HUES6 (cell line): ENCODE measurements at regions not wholly inside any gene's neighbourhood (a gene's known extent, or its start where the extent isn't known, plus 50 kb on each side); places are given as distances from the start of the nearest gene placed in this dataset.

Source experiments
- H3K27ac ChIP-seq: 2 replicates; pipeline ENCODE4 v1.7.0; 2013; ENCODE audit warnings: low read depth, mild to moderate bottlenecking, low read length, inconsistent platforms
- H3K27me3 ChIP-seq: 2 replicates; pipeline ENCODE4 v1.6.1; 2013; ENCODE audit warnings: low read length; ENCODE audit not compliant: control insufficient read depth, insufficient read depth
- H3K36me3 ChIP-seq: 2 replicates; pipeline ENCODE4 v1.6.1; 2013; ENCODE audit warnings: low read length; ENCODE audit not compliant: control insufficient read depth, insufficient read depth
- H3K4me1 ChIP-seq: 2 replicates; pipeline ENCODE4 v1.6.1; 2013; ENCODE audit warnings: low read length; ENCODE audit not compliant: control insufficient read depth, insufficient read depth
- H3K4me3 ChIP-seq: 2 replicates; pipeline ENCODE4 v1.5.1; 2013; ENCODE audit warnings: low read depth, low read length
- H3K9ac ChIP-seq: one replicate; pipeline ENCODE4 v1.6.1; 2013; ENCODE audit warnings: mild to moderate bottlenecking, low read length
- H3K9me3 ChIP-seq: 2 replicates; pipeline ENCODE4 v1.6.1; 2013; ENCODE audit warnings: low read depth, low read length; ENCODE audit not compliant: control insufficient read depth, insufficient read depth

DNA sequence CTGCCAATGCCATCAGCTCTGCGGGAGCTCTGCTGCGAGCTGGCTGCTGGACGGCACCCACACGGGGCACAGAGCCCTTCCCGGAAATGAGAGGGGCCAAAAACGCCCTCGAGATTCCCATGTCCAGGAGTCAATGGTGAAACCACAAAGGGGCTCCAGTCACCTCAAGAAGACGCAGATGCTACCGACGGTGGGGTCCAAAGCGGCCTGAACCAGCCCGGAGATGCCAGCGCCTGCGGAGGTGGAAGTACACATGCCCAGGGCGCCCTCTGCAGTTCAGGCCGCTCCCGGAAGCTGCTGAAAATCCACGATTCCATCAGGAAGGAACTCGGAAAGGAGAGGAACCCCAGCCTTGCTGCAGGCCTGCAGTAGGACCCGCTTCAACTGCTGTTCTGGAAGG lies 82.4 kb upstream of the SELENOP start:
- Histone ChIP-seq H3K9ac (no peak overlapping the region), H3K9me3 (no peaks in the 10 kb centered on the region), H3K4me3 (no peak overlapping the region), H3K36me3 (no peaks in the 10 kb centered on the region), H3K27ac (no peak overlapping the region), H3K27me3 (no peaks in the 10 kb centered on the region), H3K4me1 (no peaks in the 10 kb centered on the region)

DNA sequence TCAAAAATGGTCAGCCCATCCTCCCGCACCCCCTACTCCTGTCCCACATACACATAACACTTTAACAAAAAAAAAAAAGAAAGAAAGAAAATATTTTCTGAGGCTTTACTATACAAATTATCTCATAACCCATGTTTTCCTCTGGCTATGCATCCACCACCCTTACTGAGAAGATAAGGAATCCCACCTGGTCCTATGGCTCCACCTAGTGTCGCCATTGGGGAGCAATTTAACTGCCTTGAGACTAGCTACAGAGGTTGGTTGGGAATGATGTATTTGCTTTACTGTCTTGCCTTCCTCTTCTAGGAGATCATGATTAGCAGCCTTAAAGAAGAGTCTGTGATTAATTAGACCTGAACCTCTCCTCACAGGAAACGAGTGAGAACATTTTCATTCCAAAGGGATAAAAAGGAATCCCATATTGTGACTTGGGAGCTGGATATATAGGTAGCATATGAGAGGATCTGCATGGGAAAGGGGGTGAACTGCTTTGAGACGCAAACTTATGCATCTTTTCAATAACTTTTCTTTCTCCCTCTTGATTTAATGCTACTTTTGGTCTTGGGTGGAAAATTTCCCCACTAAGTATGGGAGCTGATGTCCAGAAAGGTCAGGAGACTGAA lies 77.7 kb upstream of the SELENOP start:
- no peaks in the 10 kb centered on the region for H3K27me3 ChIP-seq
- no peaks in the 10 kb centered on the region for H3K9me3 ChIP-seq

DNA sequence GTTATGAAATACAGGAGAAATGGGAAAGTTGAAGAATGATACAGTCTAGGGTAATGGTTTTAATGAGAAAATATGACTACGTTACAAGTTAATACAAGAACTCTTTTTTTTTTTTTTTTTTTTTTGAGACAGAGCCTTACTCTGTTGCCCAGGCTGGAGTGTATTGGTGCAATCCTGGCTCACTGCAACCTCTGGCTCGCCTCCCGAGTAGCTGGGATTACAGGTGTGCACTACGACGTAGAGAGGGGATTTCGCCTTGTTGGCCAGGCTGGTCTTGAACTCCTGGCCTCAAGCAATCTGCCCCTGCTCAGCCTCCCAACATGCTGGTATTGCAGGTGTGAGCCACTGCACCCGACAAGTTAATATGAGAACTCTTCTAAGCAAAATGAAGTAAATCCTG lies 77.1 kb upstream of the SELENOP start:
- Histone ChIP-seq H3K4me1 (no peaks in the 10 kb centered on the region), H3K27ac (no peak overlapping the region), H3K9ac (no peak overlapping the region), H3K27me3 (no peaks in the 10 kb centered on the region), H3K4me3 (no peak overlapping the region), H3K36me3 (no peaks in the 10 kb centered on the region), H3K9me3 (no peaks in the 10 kb centered on the region)

More for the DNA sequence above, 77.7 kb upstream of the SELENOP start:
- Histone ChIP-seq H3K27ac (no peak overlapping the region), H3K9ac (no peak overlapping the region), H3K4me1 (no peaks in the 10 kb centered on the region), H3K36me3 (no peaks in the 10 kb centered on the region), H3K4me3 (no peak overlapping the region)

DNA sequence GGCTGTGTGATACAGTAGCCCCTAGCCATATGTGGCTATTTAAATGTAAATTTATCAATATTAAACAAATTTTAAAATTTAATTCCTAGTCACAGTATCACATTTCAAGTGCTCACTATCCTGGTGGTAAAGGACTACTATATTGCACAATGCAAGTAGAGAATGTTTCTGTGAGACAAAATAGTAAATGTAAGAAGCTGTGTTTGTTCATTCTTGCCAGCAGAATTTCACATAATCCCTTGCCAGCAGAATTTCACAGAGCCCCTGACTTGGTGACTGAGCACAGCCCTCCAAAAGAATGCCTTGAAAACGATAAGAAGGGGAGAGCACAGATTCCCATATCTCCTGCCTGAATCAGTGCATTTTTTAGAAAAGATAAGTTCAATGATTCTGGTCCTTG lies 75.9 kb upstream of the SELENOP start:
- Histone ChIP-seq H3K27ac (no peak overlapping the region), H3K27me3 (no peaks in the 10 kb centered on the region), H3K36me3 (no peaks in the 10 kb centered on the region), H3K4me1 (no peaks in the 10 kb centered on the region), H3K4me3 (no peak overlapping the region), H3K9ac (no peak overlapping the region), H3K9me3 (no peaks in the 10 kb centered on the region)

DNA sequence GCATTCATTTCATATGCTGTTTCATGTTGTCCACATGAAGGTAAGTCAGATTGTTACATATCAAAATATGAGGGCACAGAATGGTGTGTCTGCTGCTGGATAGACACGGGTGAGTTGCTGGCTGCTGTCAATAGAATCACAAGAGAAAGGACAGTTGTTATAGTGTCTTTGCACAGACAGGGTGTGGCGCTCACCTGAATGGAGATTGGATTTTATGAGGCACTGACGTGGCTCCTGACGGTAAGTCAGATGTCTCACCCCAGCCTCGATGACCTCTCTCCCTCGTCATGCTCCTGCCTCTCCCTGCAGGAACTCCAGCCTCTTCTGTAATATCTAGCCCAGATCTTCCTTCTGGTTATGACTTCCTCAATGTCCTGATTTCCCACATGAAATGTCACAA lies 75.4 kb upstream of the SELENOP start:
- Histone ChIP-seq H3K9ac (no peak overlapping the region), H3K4me3 (no peak overlapping the region), H3K9me3 (no peaks in the 10 kb centered on the region), H3K36me3 (no peaks in the 10 kb centered on the region), H3K27ac (no peak overlapping the region), H3K4me1 (no peaks in the 10 kb centered on the region), H3K27me3 (no peaks in the 10 kb centered on the region)

DNA sequence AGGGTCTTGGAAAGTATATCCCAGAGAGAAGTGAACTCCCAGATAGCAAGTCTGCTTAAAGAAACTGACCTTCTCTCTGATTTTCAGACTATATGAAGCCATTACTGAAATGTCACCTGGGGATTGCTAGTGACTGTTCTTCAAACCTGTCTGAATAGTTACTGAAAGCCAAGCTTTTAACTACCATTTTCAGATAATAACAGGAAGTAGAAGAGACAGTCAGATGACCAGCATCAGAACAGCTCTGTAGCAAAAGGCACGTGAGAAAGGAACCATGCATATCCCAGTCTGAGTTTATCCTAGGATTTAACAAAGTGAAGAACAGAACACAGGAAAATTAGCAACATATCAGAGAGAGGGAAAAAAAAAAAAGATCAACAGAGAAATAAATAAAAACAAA lies 74.9 kb upstream of the SELENOP start:
- Histone ChIP-seq H3K9me3 (no peaks in the 10 kb centered on the region), H3K4me1 (no peaks in the 10 kb centered on the region), H3K4me3 (no peak overlapping the region), H3K9ac (no peak overlapping the region), H3K27me3 (no peaks in the 10 kb centered on the region), H3K27ac (no peak overlapping the region), H3K36me3 (no peaks in the 10 kb centered on the region)

DNA sequence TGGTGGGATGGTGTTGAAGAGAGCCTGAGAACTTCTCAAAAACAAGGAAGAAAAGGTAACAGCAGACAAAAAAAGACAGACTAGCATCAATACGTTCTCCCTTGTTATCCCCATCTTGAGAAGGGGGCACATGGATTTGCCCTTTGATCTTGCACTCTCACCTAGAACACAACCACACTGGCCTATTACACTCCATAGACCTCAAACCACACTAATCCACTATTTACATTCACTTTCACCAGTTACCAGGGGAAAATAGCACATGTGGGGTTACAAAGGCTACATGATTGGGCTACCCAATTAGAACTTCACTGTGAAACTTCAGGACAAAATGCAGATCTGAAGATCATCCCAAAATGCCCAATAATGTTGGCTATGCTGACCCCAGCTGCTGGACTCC lies 72.6 kb upstream of the SELENOP start:
- H3K4me1 ChIP-seq: no peaks in the 10 kb centered on the region
- H3K9ac ChIP-seq: no peak overlapping the region
- no peaks in the 10 kb centered on the region for H3K9me3 ChIP-seq
- H3K4me3 ChIP-seq: no peak overlapping the region
- no peak overlapping the region for H3K27ac ChIP-seq
- no peaks in the 10 kb centered on the region for H3K36me3 ChIP-seq
- no peaks in the 10 kb centered on the region for H3K27me3 ChIP-seq

DNA sequence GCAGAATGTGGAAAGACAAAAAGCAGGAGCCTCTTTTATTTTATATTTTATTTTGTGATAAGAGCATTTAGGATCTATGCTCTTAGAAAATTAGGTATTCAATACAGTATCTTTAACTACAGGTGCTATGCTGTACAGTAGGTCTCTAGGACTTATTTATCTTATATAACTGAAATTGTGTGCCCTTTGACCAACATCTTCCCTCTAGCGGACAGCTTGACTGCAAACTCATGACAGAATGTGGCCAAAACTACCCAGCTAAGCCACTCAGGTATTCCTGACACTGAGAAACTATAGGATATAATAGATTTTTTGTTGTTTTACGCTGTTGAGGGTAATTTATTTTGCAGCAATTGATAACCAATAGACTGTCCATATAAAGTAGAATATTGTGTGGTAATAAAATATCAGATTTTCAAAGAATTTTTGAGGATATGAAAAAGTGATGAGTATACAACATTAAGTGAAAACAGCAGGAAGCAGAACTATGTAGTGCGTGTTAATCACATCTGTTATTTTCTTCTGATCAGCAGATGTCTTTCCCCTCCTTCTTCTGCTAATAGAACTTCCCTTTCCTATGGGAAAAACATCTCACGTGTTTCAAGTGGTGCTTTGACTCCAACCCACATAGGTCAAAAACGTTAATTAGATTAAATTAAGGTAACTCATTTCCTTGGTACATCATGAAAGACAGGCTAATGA lies 69.9 kb upstream of the SELENOP start:
- Histone ChIP-seq H3K4me3 (no peak overlapping the region), H3K27me3 (no peaks in the 10 kb centered on the region), H3K9me3 (no peaks in the 10 kb centered on the region), H3K27ac (no peak overlapping the region), H3K9ac (no peak overlapping the region), H3K36me3 (no peaks in the 10 kb centered on the region), H3K4me1 (no peaks in the 10 kb centered on the region)

DNA sequence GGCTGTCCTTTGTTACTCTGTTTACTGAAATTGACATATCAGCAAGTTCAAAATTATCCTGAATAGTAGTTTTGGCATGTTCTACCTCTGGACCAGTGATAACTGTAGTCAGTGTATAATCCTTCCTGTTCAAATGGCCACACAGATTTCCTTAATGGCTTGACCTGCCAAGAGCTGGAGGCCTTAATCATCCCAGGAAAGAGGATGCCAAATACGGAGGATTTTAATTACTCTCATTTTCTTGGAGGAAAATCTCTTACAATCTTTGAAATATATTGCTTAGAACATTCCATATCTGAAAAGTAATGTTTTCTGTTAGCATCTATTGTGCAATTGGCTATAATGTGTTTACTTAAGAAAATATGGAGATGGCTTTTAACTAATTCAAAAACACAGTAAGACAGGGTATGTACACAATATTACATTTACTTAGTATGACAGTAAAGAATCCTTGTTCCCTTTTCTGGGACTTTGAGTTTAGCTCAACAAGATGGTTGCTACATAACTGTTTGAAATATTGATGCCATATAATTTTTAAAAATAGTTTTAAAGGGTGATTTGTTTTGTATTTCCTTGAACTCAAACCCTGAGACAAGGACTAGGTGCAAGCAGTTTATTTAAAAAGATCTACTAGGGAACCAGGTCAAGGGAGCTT lies 68.9 kb upstream of the SELENOP start:
- no peak overlapping the region for H3K27ac ChIP-seq
- H3K9ac ChIP-seq: no peak overlapping the region
- no peak overlapping the region for H3K4me3 ChIP-seq
- no peaks in the 10 kb centered on the region for H3K36me3 ChIP-seq
- H3K27me3 ChIP-seq: no peaks in the 10 kb centered on the region
- no peaks in the 10 kb centered on the region for H3K9me3 ChIP-seq
- no peaks in the 10 kb centered on the region for H3K4me1 ChIP-seq

DNA sequence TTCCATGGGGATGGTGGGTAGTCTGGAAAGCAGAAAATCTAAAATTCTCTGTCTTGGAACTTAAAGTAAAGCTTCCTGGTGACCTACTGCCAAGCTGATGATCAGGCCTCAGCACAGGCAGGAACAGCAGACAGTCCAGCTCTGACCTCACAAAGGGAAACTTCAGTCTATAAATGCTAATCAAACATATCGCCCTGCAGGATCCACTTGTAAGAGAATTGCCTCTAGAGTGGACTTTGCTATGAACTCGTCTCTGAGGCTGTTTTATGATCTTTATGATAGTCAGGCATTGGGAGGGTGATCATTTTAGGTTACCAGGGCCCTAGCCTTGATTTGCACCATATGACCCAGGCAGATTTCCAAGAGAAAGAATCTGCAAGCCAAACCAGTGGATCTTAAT lies 67.6 kb upstream of the SELENOP start:
- no peak overlapping the region for H3K27ac ChIP-seq
- H3K27me3 ChIP-seq: no peaks in the 10 kb centered on the region
- H3K4me1 ChIP-seq: no peaks in the 10 kb centered on the region
- H3K9ac ChIP-seq: no peak overlapping the region
- H3K36me3 ChIP-seq: no peaks in the 10 kb centered on the region
- H3K9me3 ChIP-seq: no peaks in the 10 kb centered on the region
- H3K4me3 ChIP-seq: no peak overlapping the region

DNA sequence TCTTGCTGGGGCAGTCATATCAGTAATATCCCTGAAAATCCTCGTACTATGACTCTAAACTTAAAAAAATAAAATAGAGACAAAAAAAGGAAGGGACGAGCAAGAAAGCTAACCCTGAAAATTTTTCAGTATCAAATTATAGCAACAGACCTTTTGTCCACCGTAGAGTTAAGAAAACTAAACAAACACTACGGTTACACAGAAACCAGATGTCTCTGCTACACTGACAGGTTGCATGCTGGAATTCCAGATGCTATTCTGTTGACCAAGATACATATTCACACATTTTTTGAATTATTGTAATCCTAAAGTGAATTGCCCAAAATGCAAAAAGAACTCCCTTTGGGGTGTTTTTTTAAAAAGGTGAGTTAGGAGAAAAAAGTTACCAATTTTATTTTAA lies 66.9 kb upstream of the SELENOP start:
- no peaks in the 10 kb centered on the region for H3K4me1 ChIP-seq

More for the DNA sequence above, 66.9 kb upstream of the SELENOP start:
- Histone ChIP-seq H3K27me3 (no peaks in the 10 kb centered on the region), H3K9ac (no peak overlapping the region), H3K4me3 (no peak overlapping the region), H3K36me3 (no peaks in the 10 kb centered on the region), H3K27ac (no peak overlapping the region), H3K9me3 (no peaks in the 10 kb centered on the region)
